Panc1 (cell line): ENCODE measurements at regions not wholly inside any gene's neighbourhood (a gene's known extent, or its start where the extent isn't known, plus 50 kb on each side); places are given as distances from the start of the nearest gene placed in this dataset.

Experiments
- CTCF ChIP-seq: fragments of 450-650 bp; IDR thresholded peaks from 2 replicates; pipeline ENCODE4 v1.5.1; 2017; ENCODE audit warnings: mild to moderate bottlenecking
- POLR2AphosphoS5 ChIP-seq: IDR thresholded peaks from 2 replicates; pipeline ENCODE4 v1.6.1; 2012; ENCODE audit warnings: mild to moderate bottlenecking, low read depth, low read length, moderate library complexity
- REST ChIP-seq, 2 experiments: IDR thresholded peaks; 2 replicates each; pipeline ENCODE4 v1.6.1; 2011 to 2012; ENCODE audit warnings: low read depth in 2 of 2, control low read depth in 1 of 2, low read length in 1 of 2, mild to moderate bottlenecking in 1 of 2, moderate library complexity in 1 of 2; ENCODE audit not compliant: insufficient read depth in 1 of 2

GRCh38 chr7:18306696-18307095 is 188.9 kb upstream of the HDAC9 start:
- TF ChIP-seq CTCF (no peak), POLR2AphosphoS5 (no peak), REST (IDR thresholded peaks at IDR 0.05; ENCODE audit: insufficient read depth in 1 of 2, low read depth in 2 of 2, low read length in 1 of 2) (no peak)
